ENCODE measurements at regions not wholly inside any gene's neighbourhood (a gene's known extent, or its start where the extent isn't known, plus 50 kb on each side); places are given as distances from the start of the nearest gene placed in this dataset.

DNA sequence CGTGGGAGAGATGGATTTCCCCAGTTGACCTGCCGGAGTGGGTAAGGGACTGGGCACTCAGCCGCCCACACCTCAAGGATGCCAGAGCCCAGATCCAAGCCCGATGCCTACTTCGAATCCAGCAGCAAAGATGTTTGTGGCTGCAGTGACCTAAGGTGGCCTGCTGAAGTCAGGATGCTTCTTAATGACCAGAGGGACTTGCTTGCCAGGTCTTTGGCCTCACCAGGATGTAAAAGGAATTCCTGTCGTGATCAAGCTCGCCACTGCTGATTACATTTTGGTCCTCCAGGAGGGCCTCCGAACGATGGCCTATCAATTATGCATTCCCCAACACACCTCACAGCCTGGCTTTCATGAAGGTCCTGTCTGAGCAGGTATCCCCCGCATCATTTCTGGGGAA is 349.5 kb upstream of the ZMIZ1 start:
- TF ChIP-seq, protein P1, sequence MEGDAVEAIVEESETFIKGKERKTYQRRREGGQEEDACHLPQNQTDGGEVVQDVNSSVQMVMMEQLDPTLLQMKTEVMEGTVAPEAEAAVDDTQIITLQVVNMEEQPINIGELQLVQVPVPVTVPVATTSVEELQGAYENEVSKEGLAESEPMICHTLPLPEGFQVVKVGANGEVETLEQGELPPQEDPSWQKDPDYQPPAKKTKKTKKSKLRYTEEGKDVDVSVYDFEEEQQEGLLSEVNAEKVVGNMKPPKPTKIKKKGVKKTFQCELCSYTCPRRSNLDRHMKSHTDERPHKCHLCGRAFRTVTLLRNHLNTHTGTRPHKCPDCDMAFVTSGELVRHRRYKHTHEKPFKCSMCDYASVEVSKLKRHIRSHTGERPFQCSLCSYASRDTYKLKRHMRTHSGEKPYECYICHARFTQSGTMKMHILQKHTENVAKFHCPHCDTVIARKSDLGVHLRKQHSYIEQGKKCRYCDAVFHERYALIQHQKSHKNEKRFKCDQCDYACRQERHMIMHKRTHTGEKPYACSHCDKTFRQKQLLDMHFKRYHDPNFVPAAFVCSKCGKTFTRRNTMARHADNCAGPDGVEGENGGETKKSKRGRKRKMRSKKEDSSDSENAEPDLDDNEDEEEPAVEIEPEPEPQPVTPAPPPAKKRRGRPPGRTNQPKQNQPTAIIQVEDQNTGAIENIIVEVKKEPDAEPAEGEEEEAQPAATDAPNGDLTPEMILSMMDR (IDR thresholded peaks at IDR 0.05 in 4 of 5, conservative IDR thresholded peaks at IDR 0.05 in 1 of 5): no peak
- no peak for TF ChIP-seq POLR2A (IDR thresholded peaks at IDR 0.05)

All from gastrocnemius medialis (tissue), 4 donors.